GM19372 (cell line): ENCODE measurements at regions not wholly inside any gene's neighbourhood (a gene's known extent, or its start where the extent isn't known, plus 50 kb on each side); places are given as distances from the start of the nearest gene placed in this dataset.
A peak's percentile ranks its signal among the peaks of the same experiment; 100 is the strongest.
"Not testable (repeated sequence)": the region's sequence is repeated elsewhere in the genome, so short reads cannot be mapped to it uniquely, and the experiment has no call there.

Experiments
- ATAC-seq: cut with Tn5 transposase; IDR thresholded peaks from one replicate; pipeline ENCODE4 v1.9.1; 2021; ENCODE audit warnings: mild to moderate bottlenecking, low read depth, moderate library complexity; ENCODE audit not compliant: unreplicated experiment

GRCh38 chr10:9209105-9209798 lies 1154.8 kb downstream of the GATA3 start:
- peak; percentile 88 for ATAC-seq

- no peak for ATAC-seq
Observed at GRCh38 chr10:9211228-9211627, 1156.7 kb downstream of the GATA3 start.

- no peak for ATAC-seq
Observed at GRCh38 chr10:9214618-9215017, 1160.1 kb downstream of the GATA3 start.

GRCh38 chr10:9215121-9215520 lies 1160.6 kb downstream of the GATA3 start:
- ATAC-seq = no peak

- no peak for ATAC-seq
Observed at GRCh38 chr10:9219860-9220259, 1165.4 kb downstream of the GATA3 start.

GRCh38 chr10:9222917-9223316 lies 1168.4 kb downstream of the GATA3 start:
- no peak for ATAC-seq

- no peak for ATAC-seq
Observed at GRCh38 chr10:9227679-9228365, 1173.3 kb downstream of the GATA3 start.

GRCh38 chr10:9228771-9229170 lies 1174.3 kb downstream of the GATA3 start:
- no peak for ATAC-seq

GRCh38 chr10:9229702-9230244 lies 1175.3 kb downstream of the GATA3 start:
- ATAC-seq = no peak

GRCh38 chr10:9230625-9231024 lies 1176.1 kb downstream of the GATA3 start:
- no peak for ATAC-seq

- no peak for ATAC-seq
Observed at GRCh38 chr10:9234191-9234590, 1179.7 kb downstream of the GATA3 start.

GRCh38 chr10:9238041-9238440 lies 1183.6 kb downstream of the GATA3 start:
- ATAC-seq = no peak

- no peak for ATAC-seq
Observed at GRCh38 chr10:9239298-9239697, 1184.8 kb downstream of the GATA3 start.

GRCh38 chr10:9243941-9244411 lies 1189.5 kb downstream of the GATA3 start:
- no peak for ATAC-seq

GRCh38 chr10:9244864-9245263 lies 1190.4 kb downstream of the GATA3 start:
- no peak for ATAC-seq

- ATAC-seq = no peak
Observed at GRCh38 chr10:9253121-9253520, 1198.6 kb downstream of the GATA3 start.

GRCh38 chr10:9254353-9254752 lies 1199.9 kb downstream of the GATA3 start:
- ATAC-seq = no peak

GRCh38 chr10:9260690-9261089 lies 1206.2 kb downstream of the GATA3 start:
- no peak for ATAC-seq

GRCh38 chr10:9262770-9263169 lies 1208.3 kb downstream of the GATA3 start:
- no peak for ATAC-seq

GRCh38 chr10:9268176-9268575 lies 1213.7 kb downstream of the GATA3 start:
- no peak for ATAC-seq

- not testable (repeated sequence) for ATAC-seq
Observed at GRCh38 chr10:9273126-9273833, 1218.8 kb downstream of the GATA3 start.
